SH-SY5Y (cell line): ENCODE measurements at regions not wholly inside any gene's neighbourhood (a gene's known extent, or its start where the extent isn't known, plus 50 kb on each side); places are given as distances from the start of the nearest gene placed in this dataset.

ENCODE experiments used
- GATA2 ChIP-seq: IDR thresholded peaks from 2 replicates; pipeline ENCODE4 v1.6.1; 2011; ENCODE audit warnings: mild to moderate bottlenecking, low read depth, low read length
- GATA3 ChIP-seq: IDR thresholded peaks from 2 replicates; pipeline ENCODE4 v1.6.1; 2011; ENCODE audit warnings: low read depth, mild to moderate bottlenecking, low read length, moderate library complexity

DNA sequence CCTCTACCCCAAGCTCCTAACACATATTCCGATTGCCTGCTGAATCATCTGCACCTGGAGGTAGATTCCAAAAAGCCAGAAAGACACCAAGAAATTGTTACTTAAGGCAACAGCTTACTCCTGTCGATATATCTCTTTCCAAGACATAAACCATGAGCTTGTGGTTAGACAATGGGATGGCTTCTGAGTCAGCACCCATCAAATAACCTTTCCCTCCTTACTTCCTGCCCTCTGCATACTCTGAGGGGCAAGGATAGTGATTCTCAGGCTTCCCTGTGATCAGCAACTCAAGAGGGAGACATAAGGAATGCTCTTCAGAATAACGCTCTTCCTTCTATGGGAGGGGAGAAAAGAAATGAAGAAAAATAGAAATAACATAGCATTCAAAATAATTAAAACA, 70.9 kb downstream of the TMEM215 start:
- TF ChIP-seq GATA3 (no peak), GATA2 (no peak)
